AG04450 (cell line): ENCODE measurements at regions not wholly inside any gene's neighbourhood (a gene's known extent, or its start where the extent isn't known, plus 50 kb on each side); places are given as distances from the start of the nearest gene placed in this dataset.

Experiments used
- CTCF ChIA-PET: fragments of 300-600, 350-600 bp; formaldehyde crosslinking; extraction: SDS; loops from one replicate; lab custom pipeline; 2022; ENCODE audit warnings: antibody characterized with exemption, inconsistent platforms; lab: Charles Lee
- POLR2A ChIA-PET: fragments of 350-600 bp; formaldehyde crosslinking; extraction: SDS; loops from one replicate; lab custom pipeline; 2021; ENCODE audit warnings: antibody characterized with exemption, inconsistent platforms; lab: Yijun Ruan, JAX
- DNase-seq: peaks from one replicate; pipeline ENCODE4 v3.0.0-alpha.2; 2011; ENCODE audit warnings: low read depth, low spot score
- H3K27ac ChIP-seq: one replicate; pipeline ENCODE4 v1.5.1; 2012; ENCODE audit warnings: low read depth, low read length, control low read depth
- H3K27me3 ChIP-seq: one replicate; pipeline ENCODE4 v1.6.0; 2012; ENCODE audit warnings: low read length; ENCODE audit not compliant: control insufficient read depth, insufficient read depth
- H3K4me3 ChIP-seq: 2 replicates; pipeline ENCODE4 v1.5.1; 2011; ENCODE audit warnings: mild to moderate bottlenecking, low read depth, low read length, control low read depth
- H3K9me3 ChIP-seq: 2 replicates; pipeline ENCODE4 v1.5.1; 2012; ENCODE audit warnings: low read length; ENCODE audit not compliant: control insufficient read depth, insufficient read depth
- CTCF ChIP-seq: IDR thresholded peaks from 2 replicates; pipeline ENCODE4 v1.5.1; 2011; ENCODE audit warnings: low read depth, low read length, control low read depth, inconsistent platforms

- CTCF ChIA-PET: interaction anchor here (1.6 kb wide), 1 partner anchor 224 kb away, joined by 4 read pairs; no protein-coding TSS in a partner anchor
- POLR2A ChIA-PET: no interaction called here
Observed at GRCh38 chr10:105953056-105953455, 1211.5 kb downstream of the SORCS1 start.

DNA sequence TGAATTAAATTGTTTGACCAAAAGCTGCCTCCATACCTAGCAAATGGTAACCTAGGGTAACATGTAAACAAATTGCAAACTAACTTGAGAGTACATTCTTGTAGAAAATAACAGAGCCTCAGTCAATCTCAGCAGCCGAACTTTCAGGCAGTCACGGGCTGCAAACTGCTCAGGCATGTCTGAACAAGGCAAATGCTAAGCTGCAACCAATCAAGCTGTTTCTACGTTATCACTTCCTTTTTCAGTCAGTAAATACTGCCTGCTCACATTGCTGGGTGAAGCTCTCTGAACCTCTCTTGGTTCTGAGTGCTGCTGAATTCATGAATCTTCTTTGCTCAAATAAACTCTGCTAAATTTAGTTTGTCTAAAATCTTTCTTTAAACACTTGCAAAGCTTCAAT lies 1212.4 kb downstream of the SORCS1 start:
- Histone ChIP-seq H3K4me3 (no peak overlapping the region), H3K9me3 (no peaks in the 10 kb centered on the region; the same call in 1 of the 2 replicates), H3K27me3 (no peaks in the 10 kb centered on the region), H3K27ac (no peak overlapping the region)
- no peak for TF ChIP-seq CTCF
- ChIA-PET CTCF (interaction anchor here (1.6 to 2.3 kb wide), 2 partner anchors 224 to 326 kb away, joined by 4 to 7 read pairs; no protein-coding TSS in a partner anchor), POLR2A (interaction anchor here (0.7 kb wide), 1 partner anchor 250 kb away, joined by 3 read pairs; no protein-coding TSS in a partner anchor)
- peak; percentile 3 for DNase-seq

More at GRCh38 chr10:105953056-105953455, 1211.5 kb downstream of the SORCS1 start:
- no peak for TF ChIP-seq CTCF
- Histone ChIP-seq H3K9me3 (no peaks in the 10 kb centered on the region; the same call in 1 of the 2 replicates), H3K27me3 (no peaks in the 10 kb centered on the region), H3K27ac (no peak overlapping the region), H3K4me3 (no peak overlapping the region)
- DNase-seq: no peak

- peak; percentile 68 for TF ChIP-seq CTCF
- no peak for DNase-seq
- no peaks in the 10 kb centered on the region; the same call in 1 of the 2 replicates for H3K9me3 ChIP-seq
- no peak overlapping the region for H3K27ac ChIP-seq
- ChIA-PET POLR2A (no interaction called here), CTCF (interaction anchor here (0.8 to 2.3 kb wide), 4 partner anchors 99 to 674 kb away, joined by 3 to 7 read pairs (median 4); no protein-coding TSS in a partner anchor)
- no peak overlapping the region for H3K4me3 ChIP-seq
- H3K27me3 ChIP-seq: no peaks in the 10 kb centered on the region
Observed at GRCh38 chr10:105950410-105950809, 1214.1 kb downstream of the SORCS1 start.

- CTCF ChIA-PET: interaction anchor here (0.6 kb wide), 1 partner anchor 25 kb away, joined by 4 read pairs; no protein-coding TSS in a partner anchor
- Histone ChIP-seq H3K9me3 (no peaks in the 10 kb centered on the region; the same call in 1 of the 2 replicates), H3K27me3 (no peaks in the 10 kb centered on the region), H3K27ac (no peak overlapping the region), H3K4me3 (no peak overlapping the region)
- POLR2A ChIA-PET: no interaction called here
- no peak for DNase-seq
- no peak for TF ChIP-seq CTCF
Observed at GRCh38 chr10:105949721-105950120, 1214.8 kb downstream of the SORCS1 start.

GRCh38 chr10:105925045-105925785 lies 1239.3 kb downstream of the SORCS1 start:
- DNase-seq: no peak
- Histone ChIP-seq H3K27me3 (no peaks in the 10 kb centered on the region), H3K9me3 (peaks cover 12% of the 10 kb centered on the region), H3K27ac (no peak overlapping the region), H3K4me3 (no peak overlapping the region)
- no peak for TF ChIP-seq CTCF
- ChIA-PET CTCF (no interaction called here), POLR2A (no interaction called here)
